ENCODE measurements at regions not wholly inside any gene's neighbourhood (a gene's known extent, or its start where the extent isn't known, plus 50 kb on each side); places are given as distances from the start of the nearest gene placed in this dataset.
"Not testable (repeated sequence)": the region's sequence is repeated elsewhere in the genome, so short reads cannot be mapped to it uniquely, and the experiment has no call there.

DNA sequence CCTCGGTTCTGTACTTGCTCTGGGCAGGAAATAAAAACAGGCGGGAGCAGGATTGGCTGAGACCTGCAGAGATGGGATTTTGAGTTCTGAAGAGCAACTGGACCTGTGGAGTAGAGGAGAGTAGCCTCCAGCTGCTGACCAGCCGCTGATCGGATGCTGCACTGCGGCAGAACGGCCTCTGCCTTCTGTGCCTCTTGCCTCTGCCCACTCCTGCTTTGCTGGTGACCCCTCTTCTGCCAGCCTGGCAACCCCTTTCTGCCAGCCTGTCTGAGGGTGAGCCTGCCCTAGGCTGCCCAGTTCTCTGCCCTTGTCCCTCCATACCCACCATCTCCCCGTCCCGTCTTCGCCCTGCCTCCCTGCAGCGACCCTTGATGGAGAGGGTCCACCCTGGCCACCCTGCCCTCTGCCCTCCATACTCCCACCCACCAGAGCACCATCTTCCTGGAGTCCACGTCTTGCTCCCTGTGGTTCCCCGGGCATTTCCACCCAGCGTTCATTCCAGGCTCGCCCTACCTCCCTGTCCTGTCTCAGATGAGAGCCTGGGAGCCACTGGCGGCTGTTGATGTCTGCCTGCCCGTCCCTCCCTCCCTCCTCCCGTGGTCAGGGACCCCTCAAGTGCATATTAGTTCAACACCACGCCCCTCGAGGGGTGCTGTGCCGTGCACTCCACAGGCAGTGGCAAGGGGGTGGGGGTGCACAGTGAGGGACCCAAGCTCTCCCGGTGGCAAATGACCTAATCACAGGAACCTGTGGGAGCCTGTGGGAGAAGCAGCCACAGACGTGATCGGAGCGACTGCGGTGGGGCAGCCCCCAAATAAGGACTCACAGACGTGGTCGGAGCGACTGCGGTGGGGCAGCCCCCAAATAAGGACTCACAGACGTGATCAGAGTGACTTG, 863.3 kb downstream of the TBC1D22A start:
- DNase-seq = no peak

DNA sequence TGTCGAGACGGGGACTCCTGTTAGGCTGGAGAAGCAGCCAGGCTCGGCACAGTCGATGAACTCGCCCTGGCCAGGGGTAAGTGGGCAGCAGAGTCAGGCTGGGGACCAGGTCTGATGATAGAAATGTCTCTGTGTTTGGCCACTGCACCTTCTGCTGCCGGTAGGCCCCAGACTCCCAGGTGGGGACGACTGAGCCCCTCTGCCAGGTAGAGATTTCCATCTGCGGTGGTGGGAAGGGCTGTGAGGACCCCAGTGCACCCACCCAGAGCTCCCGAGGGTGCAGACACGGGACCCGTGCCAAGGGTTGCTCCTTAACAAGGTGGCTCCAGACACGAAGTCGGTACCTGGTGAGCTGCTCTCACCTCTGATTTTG, 862.5 kb downstream of the TBC1D22A start:
- no peak for DNase-seq

DNA sequence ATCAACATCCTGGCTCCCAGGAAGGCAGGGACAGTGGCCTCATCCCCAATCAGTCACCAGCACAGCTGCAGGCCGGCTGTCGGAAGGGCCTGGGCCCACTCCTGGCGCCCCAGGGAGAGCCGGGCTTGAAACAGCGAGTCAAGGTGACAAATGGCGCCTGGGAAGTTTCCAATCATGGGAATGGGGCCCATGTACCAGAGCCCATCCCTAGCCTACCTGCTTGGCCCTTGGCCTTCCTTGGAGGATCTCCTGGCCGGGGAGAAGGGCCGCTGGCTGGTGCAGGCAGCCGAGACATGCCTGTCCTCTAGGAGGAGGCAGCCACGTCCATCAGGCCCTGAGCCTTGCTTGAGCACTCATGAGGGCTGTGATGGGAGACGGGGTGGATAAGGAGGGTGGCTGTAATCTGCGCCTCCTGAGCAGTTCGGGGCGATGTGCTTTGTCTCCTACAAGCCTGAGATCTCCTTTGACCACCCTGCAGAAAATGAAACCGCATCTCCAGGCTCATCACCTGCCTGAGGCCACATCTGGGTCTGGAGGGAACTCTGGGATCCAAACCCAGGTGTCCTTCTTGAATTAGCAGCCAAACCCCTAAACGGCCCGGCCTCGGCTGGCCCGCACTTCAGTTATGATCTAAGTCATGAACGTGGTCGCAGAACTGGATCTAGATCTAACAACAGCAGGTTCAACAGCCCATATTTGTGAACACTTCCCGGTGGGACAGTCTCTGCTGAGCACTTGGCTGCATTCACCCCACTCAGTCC, 862.0 kb downstream of the TBC1D22A start:
- no peak for DNase-seq

DNA sequence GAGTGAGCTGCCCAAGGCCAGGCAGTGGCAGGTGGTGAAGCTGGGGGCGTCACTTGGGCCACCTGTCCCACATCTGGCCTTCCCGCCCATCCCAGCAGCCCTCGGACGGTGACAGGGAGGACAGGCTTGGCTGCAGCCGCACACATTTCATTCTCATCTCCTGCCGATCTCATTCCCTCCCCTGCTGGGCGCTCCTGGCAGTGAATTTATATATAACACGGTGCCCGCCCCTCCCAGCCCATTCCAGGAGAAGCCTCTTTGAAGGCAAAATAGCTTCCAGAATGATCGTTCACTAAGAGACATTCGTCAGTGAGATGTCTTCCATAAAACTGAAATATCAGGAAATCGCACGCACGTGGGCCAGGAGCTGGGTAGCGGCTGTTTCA, 861.3 kb downstream of the TBC1D22A start:
- DNase-seq = peak; percentile 42

DNA sequence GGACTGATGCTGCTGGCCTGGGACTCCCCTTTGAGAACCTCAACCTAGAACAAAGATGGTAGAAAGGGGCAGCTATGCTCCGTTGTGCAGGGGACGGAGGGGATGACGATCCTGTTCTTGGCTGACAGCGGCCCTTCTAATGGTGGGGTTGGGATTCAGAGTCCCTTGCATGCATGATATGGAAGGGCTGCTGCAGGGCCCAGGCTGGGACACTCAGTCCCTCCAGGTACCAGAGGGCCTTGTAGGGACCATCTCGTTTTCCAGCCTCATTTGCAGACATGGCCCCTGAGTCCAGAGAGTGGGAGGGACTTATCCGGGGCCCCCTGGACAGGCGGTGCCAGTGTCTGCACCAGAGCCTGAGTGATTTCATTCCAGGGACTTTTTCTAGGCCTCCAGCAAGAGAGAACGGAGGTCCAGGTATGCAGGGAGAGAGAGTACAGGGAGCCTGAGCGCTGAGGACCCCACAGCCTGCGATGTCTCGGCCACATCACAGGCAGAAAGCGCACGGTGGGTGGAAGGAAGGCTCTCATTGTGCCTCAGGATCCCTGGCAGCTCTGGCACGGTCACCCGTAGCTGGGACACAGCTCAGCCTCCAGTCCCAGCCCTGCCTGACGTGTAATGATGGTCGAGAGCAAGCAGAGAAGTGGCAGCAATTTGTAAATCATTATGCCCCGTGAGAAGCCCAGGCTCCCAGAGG, 860.8 kb downstream of the TBC1D22A start:
- DNase-seq = no peak

DNA sequence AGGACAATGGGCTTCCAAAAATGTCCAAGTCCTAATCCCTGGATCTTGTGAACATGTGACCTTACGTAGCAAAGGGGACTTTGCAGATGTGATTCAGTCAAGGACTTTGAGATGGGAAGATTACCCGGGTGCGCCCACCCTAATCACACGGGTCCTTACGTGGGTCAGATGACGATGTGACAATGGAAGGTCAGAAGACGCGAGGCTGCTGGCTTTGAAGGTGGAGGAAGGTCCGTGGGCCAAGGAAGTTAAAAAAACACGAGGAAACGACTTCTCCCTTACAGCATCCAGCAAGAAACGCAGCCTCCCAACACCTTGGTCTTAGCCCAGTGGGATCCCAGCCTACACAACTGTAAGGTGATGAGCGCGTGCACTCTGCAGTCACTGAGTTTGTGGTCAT, 860.1 kb downstream of the TBC1D22A start:
- no peak for DNase-seq

DNA sequence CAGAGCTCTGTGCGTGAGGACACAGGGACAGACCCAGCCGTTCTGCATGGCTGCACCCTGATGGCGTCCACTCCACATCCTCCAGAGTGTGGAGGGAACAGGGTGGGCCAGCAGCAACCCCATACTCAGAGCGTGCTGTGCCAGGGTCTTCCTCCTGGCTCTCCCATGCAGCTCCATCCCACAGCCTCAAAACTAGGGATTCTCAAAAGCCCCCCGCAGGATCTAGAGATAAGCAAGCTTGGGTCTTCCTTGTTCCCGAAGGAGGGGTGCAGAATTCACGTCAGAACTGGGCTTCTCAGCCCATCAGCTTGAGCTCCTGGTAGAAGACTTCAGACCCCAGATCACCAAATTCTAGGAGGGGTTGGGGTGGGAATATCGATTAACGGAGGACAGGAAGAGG, 858.8 kb downstream of the TBC1D22A start:
- no peak for DNase-seq

DNA sequence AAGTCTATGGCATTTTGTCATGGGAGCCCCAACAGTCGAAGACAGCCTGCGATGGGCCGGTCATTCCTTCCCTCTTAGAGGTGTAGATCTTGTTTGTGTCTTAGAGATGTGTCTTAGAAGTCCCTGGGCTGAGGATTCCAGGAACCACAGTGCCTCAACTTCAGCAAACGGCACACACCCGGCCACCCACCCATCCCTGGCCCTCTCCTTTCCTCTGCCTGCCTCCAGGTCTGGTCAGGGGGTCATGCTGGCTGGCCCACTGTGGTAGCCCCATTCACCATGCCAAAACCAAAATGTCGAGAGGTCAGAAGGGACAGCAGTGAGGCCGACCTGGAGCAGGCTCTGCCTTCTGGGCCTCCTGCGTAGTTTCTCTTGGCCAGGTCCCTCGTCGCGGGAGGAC, 857.9 kb downstream of the TBC1D22A start:
- no peak for DNase-seq

DNA sequence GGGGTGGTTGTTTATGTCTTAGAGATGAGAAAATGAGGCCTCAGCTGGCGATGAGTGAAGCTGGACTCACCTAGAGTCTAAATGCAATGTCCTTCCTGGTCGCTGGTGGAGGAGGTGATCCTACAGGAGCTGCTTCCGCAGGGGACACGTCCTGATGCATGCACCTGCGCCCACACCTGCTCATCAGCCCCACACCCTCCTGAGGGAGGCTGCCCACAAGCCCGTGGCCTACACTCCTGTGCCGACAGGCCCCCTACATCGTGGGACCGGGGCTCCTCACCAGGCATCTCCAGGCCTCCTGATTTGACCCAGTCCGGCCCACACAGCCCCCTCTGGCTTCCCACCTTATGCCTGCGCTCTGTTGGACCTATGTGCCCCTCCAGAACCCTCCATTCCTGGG, 857.2 kb downstream of the TBC1D22A start:
- DNase-seq = no peak

DNA sequence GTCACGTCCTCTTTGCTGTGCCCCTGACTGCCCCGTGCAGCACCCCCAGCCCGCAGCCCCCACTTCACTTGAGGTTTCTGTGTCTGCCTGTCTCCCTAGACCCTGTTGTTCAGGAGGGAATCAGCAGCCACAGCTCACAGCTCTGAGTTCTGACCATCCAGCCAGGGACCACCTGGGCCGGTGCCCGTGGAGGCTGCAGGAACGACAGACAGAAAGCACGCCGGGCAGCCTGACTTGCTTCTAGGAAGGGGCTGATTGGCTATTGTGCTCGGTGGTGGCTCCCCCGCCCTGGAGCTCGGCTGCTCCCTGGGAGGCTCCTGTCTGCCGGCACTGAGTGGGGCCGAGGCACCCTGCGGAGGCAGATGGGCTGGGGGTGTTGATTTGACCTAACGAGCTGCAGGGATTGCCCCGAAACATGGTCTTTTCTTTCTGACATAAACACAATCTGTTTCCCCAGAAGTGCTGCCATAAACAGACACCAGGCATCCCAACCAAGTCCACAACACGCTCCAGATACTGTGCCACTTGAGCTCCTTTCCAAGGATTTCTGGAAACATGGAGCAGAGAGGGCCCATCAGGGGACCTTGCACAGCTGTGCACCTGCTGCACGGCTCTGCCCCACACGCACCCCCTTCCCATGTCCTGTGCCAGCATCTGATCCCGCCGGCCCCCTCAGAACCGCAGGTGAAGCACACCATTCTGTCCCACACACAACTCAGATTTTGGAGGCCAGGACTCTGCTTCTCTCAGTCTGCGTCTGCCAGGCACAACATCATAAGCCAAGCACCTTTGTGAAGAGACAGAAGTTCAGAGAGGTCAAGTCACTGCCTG, 855.9 kb downstream of the TBC1D22A start:
- DNase-seq = peak; percentile 91

DNA sequence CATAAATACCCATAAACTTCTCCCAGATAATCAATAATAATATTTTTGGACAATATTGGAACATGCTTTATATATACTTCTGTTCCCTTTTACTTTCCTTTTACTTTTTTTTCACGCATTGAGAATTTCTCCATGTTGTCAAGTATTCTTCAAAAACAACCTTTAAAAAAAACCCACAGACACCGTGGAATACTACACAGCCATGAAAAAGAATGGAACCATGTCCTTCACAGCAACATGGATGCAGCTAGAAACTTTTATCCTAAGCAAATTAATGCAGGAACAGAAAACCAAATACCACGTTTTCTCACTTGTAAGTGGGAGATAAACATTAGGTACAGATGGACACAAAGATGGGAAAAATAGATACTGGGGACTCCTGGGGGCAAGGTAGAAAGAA, 854.7 kb downstream of the TBC1D22A start:
- no peak for DNase-seq

DNA sequence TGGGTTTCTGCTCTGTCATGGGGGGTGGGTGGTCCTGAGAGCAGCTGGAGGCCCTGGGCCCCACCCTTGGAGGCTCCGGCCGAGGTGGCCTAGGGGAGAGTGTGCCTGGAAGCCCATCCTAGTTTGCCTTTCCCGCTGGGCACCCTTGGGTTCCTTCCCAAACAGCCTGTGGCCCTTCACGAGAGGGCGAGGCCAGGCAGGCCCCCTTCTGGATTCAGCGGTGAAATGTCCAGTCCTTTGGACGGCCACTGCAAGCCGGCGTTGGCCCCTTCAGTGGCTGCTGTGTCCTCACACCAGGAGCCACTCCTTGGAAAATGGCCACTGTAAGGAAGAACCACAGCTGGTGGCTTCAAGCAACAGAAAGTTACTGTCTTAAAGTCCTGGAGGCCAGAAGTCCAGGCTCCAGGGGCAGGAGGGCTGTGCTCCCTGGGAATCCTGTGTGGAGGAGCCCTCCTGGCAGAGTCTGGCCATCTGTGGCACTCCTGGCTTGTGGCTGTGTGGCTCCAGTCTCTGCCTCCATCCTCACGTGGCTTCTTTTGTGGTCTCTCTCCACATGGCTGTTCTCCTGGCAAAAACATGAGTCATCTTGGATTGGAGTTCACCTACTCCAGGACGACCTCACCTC, 854.1 kb downstream of the TBC1D22A start:
- DNase-seq = no peak

DNA sequence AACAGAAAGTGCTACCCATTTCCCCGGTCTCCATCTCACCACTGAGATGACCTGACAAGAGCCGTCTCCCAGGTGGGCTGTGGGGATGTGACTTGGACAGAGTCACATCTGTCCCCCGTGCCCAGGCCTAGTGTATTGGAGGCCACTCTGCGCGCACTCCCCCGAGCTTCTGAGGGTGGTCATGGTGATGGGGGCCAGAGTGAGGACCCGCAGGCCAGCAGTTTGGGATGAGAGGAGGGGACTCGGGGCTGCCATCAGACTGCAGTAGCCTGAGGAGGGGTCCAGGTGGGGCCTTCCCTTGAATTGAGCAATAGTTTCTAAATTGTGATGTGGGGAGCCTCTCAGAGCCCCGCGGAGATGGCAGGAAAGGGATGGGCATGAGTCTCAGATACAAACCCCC, 852.6 kb downstream of the TBC1D22A start:
- DNase-seq = no peak

DNA sequence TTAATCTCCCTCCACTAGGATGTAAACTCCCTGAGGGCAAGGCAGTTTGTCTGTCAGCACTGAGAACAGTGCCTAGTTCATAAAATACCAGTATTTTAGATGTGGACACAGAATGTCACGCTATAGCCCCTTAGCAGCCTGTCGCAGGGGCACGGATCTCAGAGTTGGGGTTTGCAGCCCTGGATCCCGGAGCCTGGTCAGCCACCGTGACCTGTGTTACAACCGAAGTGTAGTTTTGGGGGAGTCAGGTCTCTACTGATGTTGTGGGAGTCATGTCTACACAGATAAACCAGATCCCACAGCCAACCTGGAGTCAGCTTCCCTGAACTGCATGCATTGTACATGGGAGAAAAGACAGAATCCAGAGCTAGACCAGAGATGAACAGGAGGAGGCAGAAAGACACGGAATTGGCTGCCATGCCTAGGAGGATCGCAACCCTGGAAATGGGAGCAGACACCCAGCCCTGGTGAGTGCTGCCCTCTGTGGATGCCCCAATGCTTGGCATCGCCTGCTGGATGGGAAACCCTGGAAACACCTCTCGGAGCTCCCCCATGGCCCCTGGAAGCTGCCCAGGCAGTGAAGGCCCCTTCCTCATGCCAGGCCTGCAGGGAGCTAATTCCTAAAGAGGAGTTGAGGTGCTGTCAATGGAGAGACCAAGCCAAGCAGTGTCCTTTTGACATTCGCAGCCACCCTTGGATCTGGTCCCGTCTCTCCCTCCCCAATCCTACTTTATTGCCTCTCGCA, 851.3 kb downstream of the TBC1D22A start:
- DNase-seq = no peak

DNA sequence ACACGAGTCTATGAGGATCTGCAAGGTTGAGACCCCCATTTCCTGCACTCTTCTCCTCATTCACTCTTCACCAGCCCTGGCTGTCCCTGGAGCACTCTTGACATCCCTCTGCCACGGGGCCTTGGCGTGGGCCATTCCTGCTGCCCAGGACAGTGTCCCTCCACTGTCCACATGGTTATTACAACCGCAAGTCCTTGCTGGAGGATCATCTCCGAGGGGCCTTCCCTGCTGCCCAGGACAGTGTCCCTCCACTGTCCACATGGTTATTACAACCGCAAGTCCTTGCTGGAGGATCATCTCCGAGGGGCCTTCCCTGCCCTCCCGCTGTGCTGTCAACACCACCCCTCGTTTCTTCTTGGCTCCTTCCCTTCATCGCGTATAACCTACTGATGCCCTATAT, 850.7 kb downstream of the TBC1D22A start:
- not testable (repeated sequence) for DNase-seq

DNA sequence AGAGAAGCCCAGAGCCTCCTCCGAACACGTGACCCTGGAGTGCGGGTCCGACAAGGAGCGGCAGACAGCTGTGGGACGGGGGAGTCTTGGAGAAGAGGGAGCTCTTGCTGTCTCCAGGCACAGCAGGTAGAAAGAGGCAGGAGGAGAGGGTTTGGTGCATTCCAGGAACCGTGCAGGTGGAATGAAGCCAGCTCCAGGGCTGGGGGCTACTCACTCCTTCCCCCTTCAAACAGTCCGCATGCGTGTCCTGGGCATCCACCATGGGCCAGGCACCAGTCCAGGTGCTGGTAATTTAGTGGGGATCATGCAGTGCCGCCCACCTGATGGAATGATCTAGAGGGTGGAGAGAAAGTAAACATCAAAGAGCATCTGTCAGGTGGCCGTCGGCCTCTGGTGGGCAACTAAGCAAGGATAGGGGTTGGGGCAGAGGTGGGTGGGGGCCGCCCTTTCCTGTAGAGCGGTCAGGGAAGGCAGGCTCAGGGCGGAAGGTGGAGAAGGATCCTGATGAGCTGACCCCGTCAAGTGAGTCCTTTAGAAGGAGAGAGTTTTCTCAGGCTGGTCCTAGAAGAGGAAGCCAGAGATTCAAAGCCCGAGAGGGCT, 850.0 kb downstream of the TBC1D22A start:
- no peak for DNase-seq

DNA sequence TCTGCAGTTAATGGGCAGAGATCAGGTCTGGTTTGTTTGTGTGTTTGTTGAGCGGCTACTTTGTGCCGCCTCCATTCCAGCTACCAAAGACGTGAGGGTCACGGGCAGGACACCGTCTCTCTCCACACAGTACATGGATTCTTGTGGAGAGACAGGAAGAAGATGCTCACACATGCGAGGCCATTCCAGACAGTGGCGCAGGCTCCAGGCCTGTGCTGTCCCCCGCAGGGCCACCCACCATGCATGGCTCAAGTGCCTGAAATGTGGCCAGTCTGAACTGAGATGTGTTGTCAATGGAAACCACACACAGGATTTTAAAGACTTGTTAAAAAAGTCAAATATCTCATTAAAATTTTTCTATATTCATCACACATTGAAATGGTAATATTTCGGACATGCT, 848.3 kb downstream of the TBC1D22A start:
- DNase-seq = no peak

DNA sequence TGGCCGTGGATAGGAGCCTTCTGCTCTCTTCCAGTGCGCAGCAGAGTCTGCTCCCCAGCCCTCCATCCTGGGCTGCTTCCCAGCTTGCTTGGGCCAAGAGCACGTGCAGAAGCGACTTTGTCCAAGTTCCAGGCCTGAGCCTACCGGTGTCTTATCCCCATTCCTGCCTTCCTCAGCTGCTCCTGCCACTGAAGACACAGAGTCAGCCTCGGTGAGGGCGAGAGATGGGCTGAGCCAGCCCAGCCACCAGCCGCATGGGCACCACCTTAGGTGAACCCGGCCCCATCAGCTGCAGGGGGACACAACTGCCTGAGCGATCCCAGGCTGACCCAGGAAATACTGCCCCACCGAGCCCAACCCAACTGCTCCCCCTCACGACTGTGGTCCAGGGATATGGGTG, 847.8 kb downstream of the TBC1D22A start:
- DNase-seq = no peak

DNA sequence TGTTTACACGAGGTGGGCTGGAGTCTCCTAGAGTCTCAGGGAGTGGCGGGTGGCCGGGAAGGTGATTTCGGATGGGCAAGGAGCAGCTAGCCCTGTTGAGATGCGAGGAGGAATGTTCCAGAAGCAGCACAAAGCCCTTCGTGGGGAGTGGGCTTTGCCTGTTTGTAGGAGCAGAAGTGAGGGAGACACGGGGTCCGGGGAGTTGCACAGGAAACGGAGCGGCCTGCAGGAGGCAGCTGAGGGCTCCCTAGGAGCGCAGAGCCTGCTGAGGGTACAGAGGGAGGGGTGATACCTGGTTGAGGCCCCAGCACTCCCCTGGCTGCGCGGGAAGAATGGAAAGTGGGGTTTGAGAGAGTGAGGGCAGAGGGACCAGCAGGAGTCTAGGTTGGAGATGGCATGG, 847.2 kb downstream of the TBC1D22A start:
- DNase-seq = no peak

DNA sequence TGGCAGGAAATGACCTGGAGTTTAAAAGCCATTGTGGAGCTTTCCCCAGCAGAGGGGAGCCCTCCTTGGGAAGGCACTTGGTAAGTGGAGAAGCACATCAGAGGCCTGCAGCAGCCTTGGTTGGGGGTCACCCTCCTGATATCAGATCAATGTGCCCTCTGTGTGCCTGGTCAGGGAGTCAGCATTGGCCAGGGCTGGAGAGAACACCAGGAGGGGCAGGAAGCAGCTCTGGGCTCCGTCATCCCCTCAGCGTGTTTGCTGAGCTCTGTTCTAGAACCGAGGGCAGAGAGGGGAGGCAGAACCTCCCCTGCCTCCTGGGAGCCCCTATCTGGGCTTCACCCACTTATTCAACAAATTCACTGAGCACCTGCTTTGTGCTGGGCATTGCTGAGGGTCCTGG, 846.0 kb downstream of the TBC1D22A start:
- no peak for DNase-seq

DNA sequence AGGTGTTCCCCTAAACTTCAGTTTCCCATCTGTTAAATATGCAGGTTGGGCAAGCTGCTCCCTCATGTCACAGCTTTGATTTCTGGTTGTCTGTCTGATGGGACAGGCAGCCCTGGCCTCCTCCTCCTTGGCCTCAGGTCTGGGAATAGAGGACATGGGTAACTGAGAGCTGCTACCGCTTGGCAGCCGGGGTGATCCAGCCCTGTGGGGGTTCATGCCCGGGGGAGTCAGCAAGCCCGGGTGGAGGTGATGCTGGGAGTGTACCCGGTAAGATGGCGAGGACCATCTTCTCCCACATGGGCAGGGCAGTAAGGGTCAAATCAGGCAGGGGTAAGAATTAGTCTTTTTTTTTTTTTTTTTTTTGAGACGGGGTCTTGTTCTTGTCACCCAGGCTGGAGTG, 845.0 kb downstream of the TBC1D22A start:
- no peak for DNase-seq
